Thymus (tissue), 11 donors: ENCODE measurements at regions not wholly inside any gene's neighbourhood (a gene's known extent, or its start where the extent isn't known, plus 50 kb on each side); places are given as distances from the start of the nearest gene placed in this dataset.

ENCODE experiments used
- DNase-seq, 9 donors: peaks; one replicate each; pipeline ENCODE4 v3.0.0-alpha.2; 2013; ENCODE audit warnings: low spot score in 9 of 9, low read depth in 6 of 9, missing footprints in 1 of 9
- H3K27ac ChIP-seq, 2 donors: one replicate each; pipeline ENCODE4 v1.5.1; 2013; ENCODE audit warnings: control low read depth in 1 of 2, low read depth in 1 of 2, low read length in 1 of 2, mild to moderate bottlenecking in 1 of 2, moderate library complexity in 1 of 2
- H3K27me3 ChIP-seq, 2 donors: one replicate each; pipeline ENCODE4 v1.5.1; 2013; ENCODE audit warnings: low read length in 1 of 2; ENCODE audit not compliant: control insufficient read depth in 2 of 2, insufficient read depth in 1 of 2
- H3K36me3 ChIP-seq, 2 donors: one replicate each; pipeline ENCODE4 v1.5.1; 2013; ENCODE audit warnings: low read length in 1 of 2, mild to moderate bottlenecking in 1 of 2, moderate library complexity in 1 of 2; ENCODE audit not compliant: control insufficient read depth in 2 of 2, insufficient read depth in 2 of 2
- H3K4me1 ChIP-seq, 2 donors: one replicate each; pipeline ENCODE4 v1.5.1; 2013; ENCODE audit warnings: low read length in 2 of 2; ENCODE audit not compliant: control insufficient read depth in 2 of 2, insufficient read depth in 2 of 2
- H3K4me3 ChIP-seq, 2 donors: one replicate each; pipeline ENCODE4 v1.5.1; 2013; ENCODE audit warnings: low read length in 2 of 2, control low read depth in 1 of 2, mild to moderate bottlenecking in 1 of 2
- H3K9me3 ChIP-seq, 2 donors: one replicate each; pipeline ENCODE4 v1.5.1; 2013; ENCODE audit warnings: low read length in 1 of 2, mild to moderate bottlenecking in 1 of 2; ENCODE audit not compliant: control insufficient read depth in 2 of 2, insufficient read depth in 1 of 2
- WGBS: extraction: QIAGEN DNeasy Blood & Tissue Kit; methylation state at CpG from one replicate; pipeline ENCODE4 v1.1.7; 2013; 5-methylcytosine and 5-hydroxymethylcytosine counted together
- donor health status: healthy.

GRCh38 chr11:29351301-29351873 is 665.4 kb downstream of the KCNA4 start:
- Histone ChIP-seq H3K27ac (no peak overlapping the region), H3K4me3 (no peak overlapping the region), H3K36me3 (no peaks in the 10 kb centered on the region), H3K9me3 (no peaks in the 10 kb centered on the region), H3K4me1 (no peaks in the 10 kb centered on the region), H3K27me3 (no peaks in the 10 kb centered on the region)
- no peak for DNase-seq
- WGBS = 82% methylated on average over 1 of the region's 1 CpG

GRCh38 chr11:29343465-29344333 is 673.1 kb downstream of the KCNA4 start:
- Histone ChIP-seq H3K27ac (no peak overlapping the region), H3K36me3 (no peaks in the 10 kb centered on the region), H3K27me3 (no peaks in the 10 kb centered on the region), H3K4me3 (no peak overlapping the region), H3K9me3 (no peaks in the 10 kb centered on the region), H3K4me1 (no peaks in the 10 kb centered on the region)
- peak in 6 of 9 donors; percentile 5 to 30 (median 8) for DNase-seq
- 12% methylated on average over 8 of the region's 8 CpGs for WGBS

GRCh38 chr11:29336727-29337575 is 679.9 kb downstream of the KCNA4 start:
- Histone ChIP-seq H3K36me3 (no peaks in the 10 kb centered on the region), H3K27ac (no peak overlapping the region), H3K4me1 (no peaks in the 10 kb centered on the region), H3K9me3 (no peaks in the 10 kb centered on the region), H3K4me3 (no peak overlapping the region), H3K27me3 (no peaks in the 10 kb centered on the region)
- WGBS = 81% methylated on average over 8 of the region's 8 CpGs
- no peak for DNase-seq

GRCh38 chr11:29334776-29335130 is 682.1 kb downstream of the KCNA4 start:
- DNase-seq = no peak
- WGBS = 78% methylated on average over 1 of the region's 1 CpG
- H3K27ac ChIP-seq = no peak overlapping the region

GRCh38 chr11:29333993-29334775 is 682.6 kb downstream of the KCNA4 start:
- no peaks in the 10 kb centered on the region for H3K9me3 ChIP-seq
- H3K27me3 ChIP-seq = no peaks in the 10 kb centered on the region
- H3K36me3 ChIP-seq = no peaks in the 10 kb centered on the region
- H3K27ac ChIP-seq = no peak overlapping the region
- no peak for DNase-seq
- 45% methylated on average over 5 of the region's 5 CpGs for WGBS
- H3K4me1 ChIP-seq = no peaks in the 10 kb centered on the region
- H3K4me3 ChIP-seq = no peak overlapping the region

More at GRCh38 chr11:29334776-29335130, 682.1 kb downstream of the KCNA4 start:
- Histone ChIP-seq H3K4me1 (no peaks in the 10 kb centered on the region), H3K27me3 (no peaks in the 10 kb centered on the region), H3K4me3 (no peak overlapping the region), H3K9me3 (no peaks in the 10 kb centered on the region), H3K36me3 (no peaks in the 10 kb centered on the region)

- H3K27ac ChIP-seq = no peak overlapping the region
- H3K4me1 ChIP-seq = no peaks in the 10 kb centered on the region
- no peak overlapping the region for H3K4me3 ChIP-seq
- 87% methylated on average over 3 of the region's 3 CpGs for WGBS
- no peaks in the 10 kb centered on the region for H3K36me3 ChIP-seq
- H3K9me3 ChIP-seq = no peaks in the 10 kb centered on the region
- no peak for DNase-seq
- H3K27me3 ChIP-seq = no peaks in the 10 kb centered on the region
Measured at GRCh38 chr11:29331451-29332010, 685.3 kb downstream of the KCNA4 start.

GRCh38 chr11:29328961-29329441 is 687.8 kb downstream of the KCNA4 start:
- no peaks in the 10 kb centered on the region for H3K27me3 ChIP-seq
- peak in 1 of 9 donors; percentile 1 for DNase-seq
- no peaks in the 10 kb centered on the region for H3K9me3 ChIP-seq
- WGBS = 63% methylated on average over 4 of the region's 4 CpGs
- H3K4me1 ChIP-seq = no peaks in the 10 kb centered on the region
- H3K4me3 ChIP-seq = no peak overlapping the region
- H3K36me3 ChIP-seq = no peaks in the 10 kb centered on the region
- no peak overlapping the region for H3K27ac ChIP-seq

- Histone ChIP-seq H3K4me3 (no peak overlapping the region), H3K9me3 (no peaks in the 10 kb centered on the region), H3K36me3 (no peaks in the 10 kb centered on the region), H3K27me3 (no peaks in the 10 kb centered on the region), H3K4me1 (no peaks in the 10 kb centered on the region), H3K27ac (no peak overlapping the region)
- DNase-seq = no peak
- 88% methylated on average over 4 of the region's 4 CpGs for WGBS
Measured at GRCh38 chr11:29327891-29328290, 688.9 kb downstream of the KCNA4 start.
